NOMO-1 (cell line): ENCODE measurements at regions not wholly inside any gene's neighbourhood (a gene's known extent, or its start where the extent isn't known, plus 50 kb on each side); places are given as distances from the start of the nearest gene placed in this dataset.
"Not testable (repeated sequence)": the region's sequence is repeated elsewhere in the genome, so short reads cannot be mapped to it uniquely, and the experiment has no call there.

Experiments
- DNase-seq, 2 experiments: peaks; one replicate each; lab custom pipeline; 2025; ENCODE audit not compliant: unreplicated experiment in 2 of 2; lab: John Stamatoyannopoulos, UW

GRCh38 chr12:124373701-124374100, 78.8 kb downstream of the RFLNA start:
- DNase-seq = not testable (repeated sequence)

- no peak for DNase-seq
Measured at GRCh38 chr12:124372831-124373230, 77.9 kb downstream of the RFLNA start.

- DNase-seq = no peak
Measured at GRCh38 chr12:124371970-124372555, 77.2 kb downstream of the RFLNA start.

- no peak for DNase-seq
Measured at GRCh38 chr12:124371366-124371765, 76.5 kb downstream of the RFLNA start.

- no peak for DNase-seq
Measured at GRCh38 chr12:124370851-124371250, 76.0 kb downstream of the RFLNA start.

GRCh38 chr12:124370384-124370783, 75.5 kb downstream of the RFLNA start:
- no peak for DNase-seq

GRCh38 chr12:124369827-124370378, 75.0 kb downstream of the RFLNA start:
- DNase-seq = no peak

GRCh38 chr12:124369055-124369826, 74.3 kb downstream of the RFLNA start:
- DNase-seq = no peak

- no peak for DNase-seq
Measured at GRCh38 chr12:124368421-124369032, 73.6 kb downstream of the RFLNA start.

- no peak for DNase-seq
Measured at GRCh38 chr12:124365726-124366430, 71.0 kb downstream of the RFLNA start.
